Stomach smooth muscle (tissue), 2 donors: ENCODE measurements at regions not wholly inside any gene's neighbourhood (a gene's known extent, or its start where the extent isn't known, plus 50 kb on each side); places are given as distances from the start of the nearest gene placed in this dataset.

ENCODE experiments used
- H3K27ac ChIP-seq: one replicate; pipeline ENCODE4 v1.7.0; 2013; ENCODE audit warnings: mild to moderate bottlenecking, low read length, inconsistent platforms
- H3K27me3 ChIP-seq, 2 donors: one replicate each; pipeline ENCODE4 v1.7.0; 2013; ENCODE audit warnings: low read length in 2 of 2; ENCODE audit not compliant: insufficient read depth in 2 of 2, control insufficient read depth in 1 of 2
- H3K36me3 ChIP-seq, 2 donors: one replicate each; pipeline ENCODE4 v1.7.0; 2013; ENCODE audit warnings: low read length in 2 of 2; ENCODE audit not compliant: control insufficient read depth in 2 of 2, insufficient read depth in 2 of 2
- H3K4me1 ChIP-seq: one replicate; pipeline ENCODE4 v1.7.0; 2013; ENCODE audit warnings: low read length; ENCODE audit not compliant: control insufficient read depth, insufficient read depth
- H3K4me3 ChIP-seq, 2 donors: one replicate each; pipeline ENCODE4 v1.7.0; 2013; ENCODE audit warnings: low read length in 2 of 2
- H3K9ac ChIP-seq, 2 donors: one replicate each; pipeline ENCODE4 v1.7.0; 2013; ENCODE audit warnings: low read length in 2 of 2, mild to moderate bottlenecking in 1 of 2
- H3K9me3 ChIP-seq, 2 donors: one replicate each; pipeline ENCODE4 v1.7.0; 2013; ENCODE audit warnings: low read length in 2 of 2; ENCODE audit not compliant: control insufficient read depth in 2 of 2
- donor health status: healthy.
- donor health status: Pancreatic carcinoma.

DNA sequence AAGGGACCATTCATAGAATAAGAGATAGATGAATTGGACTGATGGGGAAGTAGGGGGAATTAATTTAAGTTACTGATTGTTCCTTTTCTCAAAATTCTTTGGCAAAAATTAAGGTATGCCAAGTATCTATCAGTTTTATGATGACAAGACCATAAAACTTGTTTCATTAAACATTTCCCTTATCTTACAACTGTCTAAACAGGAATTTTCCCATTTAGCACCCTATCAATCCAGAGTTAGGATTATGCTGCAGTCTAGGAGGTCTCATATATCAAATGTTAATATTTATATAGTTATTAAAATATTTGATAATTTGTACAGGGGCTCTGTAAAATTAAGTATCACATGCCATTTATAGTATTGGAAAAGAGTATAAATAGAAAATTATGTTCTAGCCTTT lies 51.5 kb upstream of the ARID1B start:
- peaks cover 8% of the 10 kb centered on the region for H3K4me1 ChIP-seq
- H3K4me3 ChIP-seq = no peak overlapping the region
- H3K27me3 ChIP-seq = no peaks in the 10 kb centered on the region
- H3K9me3 ChIP-seq = no peaks in the 10 kb centered on the region
- no peak overlapping the region for H3K9ac ChIP-seq
- H3K27ac ChIP-seq = no peak overlapping the region
- no peaks in the 10 kb centered on the region for H3K36me3 ChIP-seq

DNA sequence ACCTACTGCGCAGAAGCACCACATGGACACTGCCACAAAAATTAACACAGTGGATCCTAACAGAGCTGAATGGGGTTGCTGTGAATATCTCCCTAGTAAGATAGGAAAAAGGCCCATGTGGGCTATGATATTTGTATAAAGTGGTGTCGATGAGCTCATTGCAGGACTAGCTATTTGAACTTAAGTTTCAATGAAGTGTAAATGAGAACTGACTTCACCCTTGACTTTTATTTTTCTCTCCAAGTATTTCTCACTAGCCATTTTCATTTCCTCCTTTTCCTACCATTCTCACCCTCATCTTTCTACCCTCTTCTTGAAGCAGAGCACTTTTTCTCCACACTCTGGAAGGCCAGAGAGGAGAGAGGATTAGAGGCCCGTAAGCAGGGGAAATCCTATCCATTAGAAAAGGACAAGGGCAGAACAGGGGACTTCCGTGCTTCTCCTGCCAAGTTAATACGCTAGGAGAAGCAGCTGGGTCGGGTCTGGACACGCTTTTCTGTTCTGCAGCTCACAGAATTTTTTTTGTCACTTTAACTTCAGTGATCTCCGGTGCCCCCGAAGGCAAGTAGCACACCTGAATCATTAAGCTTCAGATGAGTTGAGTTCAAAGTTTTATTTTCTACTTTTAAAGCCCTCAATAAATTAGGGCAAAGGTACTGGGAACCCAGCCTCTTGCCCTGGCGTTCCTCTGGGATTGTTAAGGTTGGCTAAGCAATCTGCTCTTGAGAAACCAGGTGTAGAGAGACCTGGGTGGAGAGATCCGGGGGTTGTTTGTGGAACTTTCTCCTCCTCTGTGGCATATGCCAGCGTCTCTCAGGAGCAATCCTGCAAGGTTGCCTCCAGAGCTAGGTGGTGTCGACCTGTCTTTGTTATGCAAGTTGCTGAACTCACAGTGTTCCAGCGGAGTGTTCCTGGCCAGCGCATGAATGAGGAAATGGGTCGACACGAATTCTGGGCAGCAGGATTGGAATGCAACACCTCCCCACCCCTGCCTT lies 56.2 kb upstream of the ARID1B start:
- peak overlapping the region; percentile 87 for H3K27ac ChIP-seq
- H3K4me3 ChIP-seq = peak overlapping the region in 1 of 2 donors; percentile 73
- H3K9ac ChIP-seq = peak overlapping the region; percentile 34 to 71

DNA sequence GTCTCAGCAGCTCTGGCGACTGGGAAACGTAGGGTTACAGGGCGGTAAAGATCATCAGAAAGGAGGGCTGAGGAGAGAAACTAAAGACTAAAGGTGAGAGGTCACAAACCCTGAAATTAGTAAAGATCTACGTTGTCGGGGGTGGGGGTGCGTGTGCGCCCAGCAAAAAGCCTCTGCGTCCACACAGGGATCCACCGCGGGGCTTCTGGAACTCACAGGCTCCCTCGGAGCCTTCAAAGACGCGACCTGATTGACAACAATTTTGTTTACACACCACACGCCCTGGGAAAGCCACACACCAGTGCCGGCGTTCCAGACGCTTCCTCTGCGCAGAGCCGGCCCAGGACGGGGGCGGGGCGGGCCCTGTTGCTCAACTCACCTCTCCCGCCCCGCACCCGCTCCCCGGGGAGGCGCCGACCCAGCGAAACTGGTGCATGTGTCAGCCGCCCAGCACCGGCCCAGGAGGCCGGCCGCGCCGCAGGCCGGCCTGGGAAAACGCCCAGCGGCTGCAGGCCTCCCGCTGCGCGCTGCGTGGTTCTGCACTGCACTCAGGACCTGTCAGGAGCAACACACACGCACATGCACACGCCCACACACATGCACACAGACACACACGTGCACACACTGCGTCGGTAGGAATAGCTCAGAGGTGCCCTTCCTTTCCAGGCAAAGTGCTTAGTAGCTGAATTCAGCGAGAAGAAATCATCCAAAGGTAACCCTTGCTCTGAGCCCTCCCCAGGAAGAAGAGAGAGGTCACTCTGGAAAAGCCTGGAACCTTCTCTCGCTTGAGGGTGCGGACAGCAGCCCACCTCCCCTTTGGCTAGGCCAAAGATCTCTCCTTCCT lies 57.2 kb upstream of the ARID1B start:
- peaks cover 28% of the 10 kb centered on the region for H3K4me1 ChIP-seq
- H3K27ac ChIP-seq = peak overlapping the region; percentile 87
- H3K4me3 ChIP-seq = peak overlapping the region; percentile 69 to 73
- H3K9me3 ChIP-seq = no peaks in the 10 kb centered on the region
- no peaks in the 10 kb centered on the region for H3K36me3 ChIP-seq
- H3K27me3 ChIP-seq = no peaks in the 10 kb centered on the region
- H3K9ac ChIP-seq = peak overlapping the region; percentile 83 to 84

More for the DNA sequence above, 56.2 kb upstream of the ARID1B start:
- peaks cover 28% of the 10 kb centered on the region for H3K4me1 ChIP-seq
- H3K36me3 ChIP-seq = no peaks in the 10 kb centered on the region
- no peaks in the 10 kb centered on the region for H3K9me3 ChIP-seq
- no peaks in the 10 kb centered on the region for H3K27me3 ChIP-seq

DNA sequence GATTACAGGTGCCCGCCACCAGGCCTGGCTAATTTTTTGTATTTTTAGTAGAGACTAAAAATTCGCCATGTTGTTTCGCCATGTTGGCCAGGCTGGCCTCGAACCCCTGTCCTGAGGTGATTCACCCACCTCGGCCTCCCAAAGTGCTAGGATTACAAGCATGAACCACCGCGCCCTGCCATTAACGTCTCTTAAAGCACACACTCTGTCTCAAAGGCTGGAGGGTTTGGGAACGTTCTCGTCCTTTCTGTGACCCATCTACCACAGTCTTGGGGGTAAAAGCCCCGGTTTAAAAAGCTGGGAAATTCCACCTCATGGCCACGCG lies 57.8 kb upstream of the ARID1B start:
- Histone ChIP-seq H3K9me3 (no peaks in the 10 kb centered on the region), H3K27ac (peak overlapping the region; percentile 87), H3K27me3 (no peaks in the 10 kb centered on the region), H3K4me3 (peak overlapping the region; percentile 69 to 73), H3K36me3 (no peaks in the 10 kb centered on the region), H3K9ac (peak overlapping the region; percentile 83 to 84), H3K4me1 (peaks cover 28% of the 10 kb centered on the region)

DNA sequence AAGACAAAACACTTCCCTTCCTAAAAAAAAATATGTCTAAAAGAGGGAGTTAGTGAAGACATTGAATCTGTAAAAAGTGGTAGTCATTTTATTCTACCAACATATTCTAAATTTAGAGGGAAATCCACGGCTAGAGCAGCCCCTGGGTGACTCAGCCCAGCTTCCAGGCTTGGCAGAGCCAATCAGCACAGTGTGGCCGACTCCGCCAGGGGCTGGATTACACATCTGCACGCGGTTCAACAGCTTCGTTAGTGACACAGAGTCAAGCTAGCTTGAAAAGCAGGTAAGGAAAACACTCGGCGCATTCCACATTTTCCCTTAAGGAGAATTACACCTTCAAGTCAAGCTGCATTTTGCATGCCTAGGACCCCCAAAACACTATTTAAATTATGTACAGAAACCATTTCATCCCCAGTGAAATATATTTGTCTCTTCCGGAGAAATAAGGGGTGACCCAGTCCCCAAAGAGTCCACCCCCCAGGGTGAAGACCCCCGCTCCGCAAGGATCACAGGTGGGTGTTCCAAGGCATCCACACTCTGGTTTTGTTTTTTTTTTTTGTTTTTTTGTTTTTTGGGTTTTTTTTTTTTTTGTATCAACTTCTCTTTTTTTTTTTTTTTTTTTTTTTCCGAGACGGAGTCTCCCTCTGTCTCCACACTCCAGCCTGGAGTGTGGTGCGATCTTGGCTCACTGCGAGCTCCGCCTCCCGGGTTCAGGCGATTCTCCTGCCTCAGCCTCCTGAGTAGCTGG lies 58.4 kb upstream of the ARID1B start:
- no peaks in the 10 kb centered on the region for H3K27me3 ChIP-seq
- H3K9me3 ChIP-seq = no peaks in the 10 kb centered on the region
- no peak overlapping the region for H3K4me3 ChIP-seq
- no peak overlapping the region for H3K27ac ChIP-seq
- H3K4me1 ChIP-seq = peaks cover 28% of the 10 kb centered on the region
- H3K36me3 ChIP-seq = no peaks in the 10 kb centered on the region
- H3K9ac ChIP-seq = no peak overlapping the region

DNA sequence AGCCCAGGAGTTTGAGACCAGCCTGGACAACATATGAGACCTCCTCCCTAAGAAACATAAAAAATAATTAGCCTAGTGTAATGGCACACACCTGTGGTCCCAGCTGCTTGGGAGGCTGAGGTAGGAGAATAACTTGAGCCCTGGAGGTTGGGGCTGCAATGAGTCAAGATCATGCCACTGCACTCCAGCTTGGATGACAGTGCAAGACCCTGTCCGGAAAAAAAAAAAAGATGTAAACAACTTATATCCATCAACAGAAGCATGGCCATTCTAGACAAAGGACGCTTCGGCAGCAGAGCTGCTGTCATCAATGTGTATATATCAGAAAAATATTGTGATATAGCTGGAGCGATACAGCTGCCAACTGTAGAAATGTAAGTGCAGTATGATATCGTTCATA lies 59.6 kb upstream of the ARID1B start:
- peaks cover 28% of the 10 kb centered on the region for H3K4me1 ChIP-seq
- H3K27me3 ChIP-seq = no peaks in the 10 kb centered on the region
- H3K4me3 ChIP-seq = no peak overlapping the region
- no peaks in the 10 kb centered on the region for H3K9me3 ChIP-seq
- H3K36me3 ChIP-seq = no peaks in the 10 kb centered on the region
- H3K9ac ChIP-seq = no peak overlapping the region
- no peak overlapping the region for H3K27ac ChIP-seq

DNA sequence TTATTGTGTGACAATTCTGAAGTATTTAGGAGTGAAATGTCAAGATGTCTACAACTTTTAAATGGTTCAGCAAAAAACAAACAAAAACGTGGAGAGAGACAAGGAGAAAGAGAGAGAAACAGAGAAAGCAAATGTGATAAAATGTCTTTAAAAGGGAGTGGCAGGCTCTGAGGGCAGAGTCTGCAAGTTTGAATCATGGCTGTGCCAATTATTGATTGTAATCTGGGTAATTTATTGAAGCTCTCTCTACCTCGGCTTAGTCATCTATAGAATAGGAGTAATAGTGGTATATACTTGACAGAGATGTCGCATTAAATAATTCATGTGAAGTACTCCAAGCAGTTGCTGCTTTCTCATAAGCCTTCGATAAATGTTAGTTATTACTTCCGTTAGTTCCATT lies 61.3 kb upstream of the ARID1B start:
- peaks cover 22% of the 10 kb centered on the region for H3K4me1 ChIP-seq
- no peak overlapping the region for H3K4me3 ChIP-seq
- no peaks in the 10 kb centered on the region for H3K36me3 ChIP-seq
- no peak overlapping the region for H3K27ac ChIP-seq
- H3K9ac ChIP-seq = no peak overlapping the region
- no peaks in the 10 kb centered on the region for H3K27me3 ChIP-seq
- H3K9me3 ChIP-seq = no peaks in the 10 kb centered on the region

DNA sequence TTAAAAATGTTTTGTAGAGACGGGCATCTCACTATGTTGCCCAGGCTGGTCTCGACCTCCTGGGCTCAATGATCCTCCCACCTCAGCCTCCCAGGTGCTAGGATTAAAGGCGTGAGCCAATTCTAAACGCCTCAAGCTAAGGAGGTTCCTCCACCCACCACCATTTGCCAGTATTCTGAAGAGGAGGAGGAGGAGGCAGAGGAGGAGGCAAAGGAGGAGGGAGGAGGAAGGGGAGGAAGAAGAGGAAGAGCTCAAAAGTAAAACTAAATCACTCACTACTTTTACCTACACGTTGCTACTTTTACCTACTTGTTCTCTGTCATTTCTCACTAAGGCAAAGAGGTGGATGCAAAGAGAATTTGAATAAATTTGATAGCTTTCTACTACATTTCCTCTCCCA lies 63.6 kb upstream of the ARID1B start:
- peaks cover under 1% of the 10 kb centered on the region for H3K4me1 ChIP-seq
- no peaks in the 10 kb centered on the region for H3K9me3 ChIP-seq
- H3K9ac ChIP-seq = no peak overlapping the region

DNA sequence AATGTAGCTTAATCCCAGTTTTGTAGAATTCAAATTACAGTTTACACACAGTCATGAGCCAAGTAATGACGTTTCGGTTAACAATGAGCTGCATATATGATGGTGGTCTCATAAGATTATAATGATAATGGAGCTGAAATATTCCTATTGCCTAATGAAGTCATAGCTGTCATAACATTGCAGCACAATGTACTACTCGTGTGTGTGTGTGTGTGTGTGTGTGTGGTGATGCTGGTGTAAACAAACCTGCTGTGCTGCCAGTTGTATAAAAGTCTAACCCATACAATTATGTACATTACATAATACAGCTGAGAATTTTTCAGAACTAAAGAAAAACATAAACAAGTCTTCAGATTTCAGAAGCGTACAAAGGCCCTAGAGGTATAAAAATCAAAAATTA lies 66.7 kb upstream of the ARID1B start:
- Histone ChIP-seq H3K9ac (no peak overlapping the region), H3K36me3 (no peaks in the 10 kb centered on the region), H3K27ac (no peak overlapping the region), H3K27me3 (no peaks in the 10 kb centered on the region), H3K4me1 (no peaks in the 10 kb centered on the region), H3K4me3 (no peak overlapping the region), H3K9me3 (no peaks in the 10 kb centered on the region)

More for the DNA sequence above, 63.6 kb upstream of the ARID1B start:
- H3K27me3 ChIP-seq = no peaks in the 10 kb centered on the region
- no peak overlapping the region for H3K4me3 ChIP-seq
- no peak overlapping the region for H3K27ac ChIP-seq
- no peaks in the 10 kb centered on the region for H3K36me3 ChIP-seq

DNA sequence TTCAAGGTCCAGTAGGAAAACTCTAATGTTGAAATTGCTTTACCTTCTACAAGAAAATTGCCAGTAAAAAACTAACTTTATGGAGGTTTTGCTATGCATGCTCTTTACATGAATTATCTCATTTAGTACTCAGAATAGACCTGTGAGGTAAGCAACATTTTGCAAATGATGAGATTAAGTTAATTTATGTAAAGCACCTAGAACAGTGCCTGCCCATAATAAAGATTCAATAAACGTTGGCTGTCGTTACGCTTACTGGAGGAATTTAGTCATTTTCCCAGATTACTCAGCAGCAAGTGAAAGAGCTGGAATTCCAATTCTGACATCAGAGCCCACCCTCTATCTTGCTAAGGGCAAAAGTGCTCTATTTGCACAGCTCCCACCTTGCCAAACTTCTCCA lies 69.4 kb upstream of the ARID1B start:
- no peaks in the 10 kb centered on the region for H3K36me3 ChIP-seq
- no peaks in the 10 kb centered on the region for H3K4me1 ChIP-seq
- H3K4me3 ChIP-seq = no peak overlapping the region
- no peaks in the 10 kb centered on the region for H3K27me3 ChIP-seq
- H3K9ac ChIP-seq = no peak overlapping the region
- no peak overlapping the region for H3K27ac ChIP-seq
- H3K9me3 ChIP-seq = no peaks in the 10 kb centered on the region
